ENCODE measurements at regions not wholly inside any gene's neighbourhood (a gene's known extent, or its start where the extent isn't known, plus 50 kb on each side); places are given as distances from the start of the nearest gene placed in this dataset.
"Not testable (repeated sequence)": the region's sequence is repeated elsewhere in the genome, so short reads cannot be mapped to it uniquely, and the experiment has no call there.

DNA sequence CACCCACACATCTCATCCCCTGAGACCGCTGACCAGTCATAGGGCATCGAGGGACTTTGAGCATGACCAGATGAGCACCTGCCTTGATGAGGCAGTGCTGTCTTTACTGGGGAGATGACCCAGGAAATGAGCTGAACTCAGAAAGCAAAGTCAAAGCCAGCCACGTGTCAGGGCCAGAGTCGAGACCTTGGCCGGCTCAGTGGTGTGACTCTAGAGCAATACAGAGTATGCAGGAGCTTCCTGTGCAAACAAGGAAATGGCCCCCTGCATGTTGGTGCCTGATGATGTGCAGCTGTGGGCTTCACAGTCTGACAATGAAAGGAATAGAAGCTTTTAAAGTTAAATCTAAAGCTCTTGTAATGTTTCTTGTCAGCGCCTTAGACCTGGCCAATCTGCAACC, 332.9 kb downstream of the PCNX1 start:
- no peak for DNase-seq (ENCODE audit: low read depth in 2 of 2)

DNA sequence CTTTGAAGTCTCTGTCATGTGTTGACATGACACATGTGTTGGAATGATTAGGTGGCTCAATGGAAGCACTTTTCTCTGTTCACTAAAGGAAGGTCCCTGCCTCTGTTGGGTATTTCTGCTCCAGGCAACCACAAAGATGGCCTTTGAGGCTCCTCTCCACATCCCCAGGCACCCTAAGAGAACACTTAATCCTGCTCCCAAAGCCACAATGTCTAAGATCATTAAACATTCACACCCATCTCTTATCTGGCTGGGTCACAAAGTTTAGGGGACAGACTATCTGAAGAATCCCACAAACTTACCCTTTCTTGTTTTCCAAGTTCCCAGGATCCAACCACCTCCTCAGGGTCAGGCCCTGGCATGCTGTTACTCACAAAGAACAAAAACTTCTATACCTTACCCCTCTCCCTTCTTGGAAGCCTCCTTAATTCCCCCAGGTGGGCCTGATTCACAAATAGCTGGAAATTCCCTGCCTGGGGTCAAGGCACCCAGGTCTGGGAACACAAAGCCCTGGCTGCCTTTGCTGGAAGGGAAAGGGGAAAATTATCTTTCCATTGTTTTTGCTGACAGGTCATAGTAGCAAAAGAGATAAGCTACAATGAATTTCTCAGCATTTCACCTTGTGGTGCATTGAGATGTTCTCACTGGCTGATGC, 333.7 kb downstream of the PCNX1 start:
- no peak for DNase-seq (ENCODE audit: low read depth in 2 of 2)

DNA sequence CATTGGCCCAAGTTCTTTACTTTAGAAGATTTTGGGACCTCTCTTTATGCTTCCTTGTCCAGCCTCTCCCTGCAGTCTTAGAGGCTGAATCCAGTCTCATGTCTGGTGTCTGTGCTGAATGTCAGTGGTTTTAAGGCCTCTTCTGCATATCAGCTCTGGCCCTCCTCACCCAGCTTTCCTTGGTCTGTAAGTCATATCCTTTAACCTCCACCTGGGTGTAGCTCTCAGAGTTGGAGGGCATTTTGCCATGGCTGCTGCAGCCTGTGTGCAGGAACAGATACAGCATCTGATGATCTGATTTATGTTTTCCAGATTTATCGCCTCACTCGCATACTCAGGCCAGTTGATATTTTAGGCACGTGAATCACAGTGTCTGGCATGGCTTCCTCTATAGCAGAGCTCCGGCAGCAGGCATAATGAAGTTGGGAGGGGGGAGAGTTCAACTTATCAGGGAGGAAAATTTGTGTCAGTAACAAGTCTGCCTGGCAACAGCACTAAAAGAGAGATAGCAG, 335.0 kb downstream of the PCNX1 start:
- no peak for DNase-seq (ENCODE audit: low read depth in 2 of 2)

DNA sequence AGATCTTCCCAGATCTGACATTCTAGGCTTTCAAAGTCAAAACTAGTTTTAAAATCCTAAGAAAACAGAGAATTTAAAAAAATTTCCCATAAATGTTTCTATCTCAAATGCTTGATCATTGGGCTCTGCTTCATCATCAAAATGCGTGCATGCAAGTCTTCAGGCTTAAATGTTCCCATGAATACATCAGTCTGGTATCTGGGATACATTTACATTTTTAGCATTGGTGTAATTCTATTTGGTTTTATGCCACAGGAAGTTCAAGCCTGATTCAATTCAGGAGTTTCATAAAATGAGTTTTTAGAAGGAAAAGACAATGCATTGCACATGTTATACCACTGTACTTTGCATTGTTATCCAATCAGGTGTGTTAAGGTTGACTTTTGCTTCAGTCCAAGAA, 336.4 kb downstream of the PCNX1 start:
- no peak for DNase-seq (ENCODE audit: low read depth in 2 of 2)

DNA sequence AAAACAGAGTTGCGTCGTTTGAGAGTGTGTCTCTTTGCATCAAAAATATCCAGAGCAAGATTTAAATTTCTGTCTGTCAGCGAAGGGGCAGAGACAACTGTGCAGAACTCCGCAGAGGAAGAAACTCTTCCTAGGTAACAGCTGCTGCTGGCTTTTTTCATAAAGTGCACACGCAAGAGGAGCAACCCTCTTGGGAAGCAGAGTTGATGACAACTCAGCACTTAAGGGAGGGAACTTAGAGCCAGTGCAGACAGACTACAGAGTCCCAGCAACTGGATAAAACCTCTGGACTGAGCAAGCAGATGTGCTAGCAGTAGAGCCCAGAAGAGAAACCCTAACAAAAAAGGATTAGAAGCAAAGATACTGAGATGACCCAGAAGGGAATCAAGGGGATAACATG, 337.1 kb downstream of the PCNX1 start:
- DNase-seq (ENCODE audit: low read depth in 2 of 2) = no peak

DNA sequence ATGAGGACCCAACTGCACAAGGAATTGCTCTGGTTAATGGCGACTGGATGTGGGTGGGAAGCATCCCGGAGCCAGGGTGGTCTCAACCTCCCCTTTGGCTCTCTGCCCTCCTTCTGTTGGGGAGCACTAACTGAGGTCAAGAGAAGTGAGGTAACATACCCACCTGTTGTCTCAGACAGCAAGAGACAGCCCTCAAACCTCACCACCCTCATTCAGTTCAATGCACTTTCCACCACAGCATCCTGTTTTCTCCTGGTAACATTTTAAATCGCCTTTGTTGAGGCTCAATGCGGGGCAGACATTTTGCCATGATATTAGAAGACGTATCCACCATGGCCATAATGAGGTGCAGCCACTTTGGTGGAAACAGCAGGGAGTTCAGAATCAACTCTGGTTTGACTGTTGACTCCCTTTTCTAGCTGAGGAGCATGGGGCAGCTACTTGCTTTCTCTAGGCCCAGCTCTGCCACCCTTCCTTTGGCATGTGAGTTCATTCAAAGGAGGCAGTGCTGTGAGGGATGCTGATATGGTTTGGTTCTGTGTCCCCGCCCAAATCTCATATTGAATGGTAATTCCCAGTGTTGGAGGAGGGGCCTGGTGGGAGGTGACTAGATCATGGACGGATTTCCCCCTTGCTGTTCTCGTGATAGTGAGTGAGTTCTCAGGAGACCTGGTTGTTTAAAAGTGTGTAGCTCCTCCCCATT, 338.6 kb downstream of the PCNX1 start:
- no peak for DNase-seq (ENCODE audit: low read depth in 2 of 2)

DNA sequence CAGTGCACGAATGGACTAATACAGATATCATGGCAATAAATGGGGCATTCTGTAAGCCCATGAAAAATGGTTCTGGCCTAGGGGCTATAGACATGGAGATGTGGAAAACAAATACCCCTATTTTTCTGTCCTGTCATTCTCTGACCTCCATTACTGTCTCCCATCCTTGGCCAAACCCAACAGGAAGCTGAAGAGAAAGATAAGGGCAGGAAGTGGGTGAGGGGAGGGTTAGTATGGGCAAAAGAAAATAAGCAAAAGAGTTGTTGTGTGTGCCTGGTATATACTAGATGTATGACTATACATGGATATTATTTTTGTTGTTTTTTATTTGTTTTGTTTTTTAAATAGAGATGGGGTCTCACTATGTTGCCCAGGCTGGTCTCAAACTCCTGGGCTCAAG, 339.3 kb downstream of the PCNX1 start:
- DNase-seq (ENCODE audit: low read depth in 2 of 2) = no peak

DNA sequence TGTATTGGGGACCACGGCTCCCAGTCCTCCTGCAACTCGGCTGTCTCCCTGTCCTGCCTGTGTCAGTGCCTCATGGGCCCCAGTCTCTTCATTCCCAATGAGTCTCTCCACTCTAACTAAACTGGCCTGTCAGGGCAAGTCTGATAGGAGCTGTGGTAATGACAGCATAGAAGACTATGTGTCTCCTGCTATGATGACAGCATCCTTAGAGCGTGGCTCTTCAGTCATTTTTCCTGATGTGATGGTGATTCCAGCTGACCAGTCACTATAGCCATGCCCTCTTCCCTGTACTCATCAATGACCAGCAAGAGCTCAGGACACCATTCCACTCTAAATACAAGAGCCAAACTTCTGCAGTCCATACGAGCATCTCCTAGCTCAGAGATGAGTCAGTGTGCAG, 339.8 kb downstream of the PCNX1 start:
- DNase-seq (ENCODE audit: low read depth in 2 of 2) = no peak

DNA sequence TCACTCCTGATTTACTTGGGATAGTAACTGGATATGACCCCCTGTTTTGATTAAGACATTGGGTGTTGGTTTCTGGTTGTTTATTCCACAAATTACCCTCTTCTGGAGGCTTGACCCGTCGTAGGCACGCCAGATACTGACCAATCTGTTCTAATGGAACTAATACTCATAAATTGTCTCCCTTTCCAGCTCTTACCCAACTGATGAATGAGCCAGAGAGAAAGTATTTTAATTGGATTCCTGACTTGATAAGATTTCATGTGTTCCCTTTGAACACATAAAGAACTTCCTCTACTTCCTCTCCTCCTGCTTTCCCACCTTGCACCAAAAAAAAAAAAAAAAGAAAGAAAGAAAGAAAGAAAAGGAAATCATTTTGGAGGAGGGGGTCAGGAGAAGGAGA, 340.9 kb downstream of the PCNX1 start:
- no peak for DNase-seq (ENCODE audit: low read depth in 2 of 2)

DNA sequence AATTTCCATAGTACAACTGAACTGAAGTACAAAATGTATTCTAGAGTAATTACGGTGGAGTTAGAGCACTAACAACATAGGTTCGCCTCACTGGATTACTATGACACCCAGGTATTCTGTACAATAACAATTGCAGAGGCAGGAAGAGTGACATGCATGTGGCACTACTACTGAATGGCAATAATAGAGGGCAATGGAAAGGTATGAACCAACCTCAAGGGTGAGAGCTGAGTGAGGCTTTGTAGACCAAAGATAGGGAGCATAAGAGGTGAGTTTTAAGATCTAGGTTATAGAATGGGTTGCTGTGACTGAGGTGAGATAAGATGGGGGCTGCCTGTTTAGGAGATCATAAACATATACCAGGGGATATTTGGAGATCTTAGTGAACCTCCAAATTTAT, 343.1 kb downstream of the PCNX1 start:
- no peak for DNase-seq (ENCODE audit: low read depth in 2 of 2)

DNA sequence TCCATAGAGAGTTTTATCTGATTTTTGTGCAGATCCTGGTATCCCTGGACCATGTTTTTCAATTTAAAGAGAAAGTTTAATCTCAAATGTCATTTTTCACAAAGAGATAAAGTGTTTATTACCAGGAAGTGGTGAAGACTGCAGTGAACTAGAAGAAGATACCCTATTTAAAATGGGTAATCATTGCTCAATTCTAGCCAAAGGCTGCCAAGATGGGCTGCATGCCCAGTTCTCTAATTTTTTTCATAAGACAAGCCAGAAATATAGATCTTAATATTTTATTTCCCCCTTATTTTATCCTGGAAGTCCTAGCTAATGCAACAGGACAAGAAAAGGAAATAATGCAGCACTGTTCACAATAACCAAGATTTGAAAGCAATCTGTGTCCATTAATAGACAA, 343.5 kb downstream of the PCNX1 start:
- DNase-seq (ENCODE audit: low read depth in 2 of 2) = no peak

DNA sequence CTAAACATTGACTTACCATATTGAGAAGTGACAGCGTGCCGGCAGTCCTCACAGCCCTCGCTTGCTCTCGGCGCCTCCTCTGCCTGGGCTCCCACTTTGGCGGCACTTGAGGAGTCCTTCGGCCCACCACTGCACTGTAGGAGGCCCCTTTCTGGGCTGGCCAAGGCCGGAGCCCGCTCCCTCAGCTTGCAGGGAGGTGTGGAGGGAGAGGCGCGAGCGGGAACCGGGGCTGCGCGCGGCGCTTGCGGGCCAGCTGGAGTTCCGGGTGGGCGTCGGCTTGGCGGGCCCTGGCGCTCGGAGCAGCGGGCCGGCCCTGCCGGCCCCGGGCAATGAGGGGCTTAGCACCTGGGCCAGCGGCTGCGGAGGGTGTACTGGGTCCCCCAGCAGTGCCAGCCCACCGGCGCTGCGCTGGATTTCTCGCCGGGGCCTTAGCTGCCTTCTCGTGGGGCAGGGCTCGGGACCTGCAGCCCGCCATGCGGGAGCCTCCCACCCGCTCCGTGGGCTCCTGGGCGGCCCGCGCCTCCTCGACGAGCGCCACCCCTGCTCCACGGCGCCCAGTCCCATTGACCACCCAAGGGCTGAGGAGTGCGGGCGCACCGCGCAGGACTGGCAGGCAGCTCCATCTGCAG, 346.9 kb downstream of the PCNX1 start:
- not testable (repeated sequence) for DNase-seq (ENCODE audit: low read depth in 2 of 2)

DNA sequence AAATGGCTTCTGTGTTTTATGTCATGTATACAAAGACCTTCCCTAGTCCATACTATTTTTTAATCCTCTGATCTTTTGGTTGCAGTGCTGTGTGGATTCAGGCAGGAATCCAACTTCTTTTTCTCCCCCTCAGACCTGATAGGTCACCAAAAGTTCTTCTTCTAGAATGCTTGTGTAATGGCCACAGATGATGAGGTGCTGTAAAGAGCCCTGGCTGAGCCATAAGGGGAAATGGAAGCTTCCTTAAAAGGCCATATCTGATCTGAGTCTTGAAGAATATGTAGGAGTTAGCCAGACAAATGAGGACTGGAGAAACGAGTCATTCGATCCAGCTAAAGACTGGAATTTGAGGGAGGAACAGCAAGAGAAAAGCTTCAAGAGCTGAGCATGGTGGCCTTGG, 353.9 kb downstream of the PCNX1 start:
- no peak for DNase-seq (ENCODE audit: low read depth in 2 of 2)

DNA sequence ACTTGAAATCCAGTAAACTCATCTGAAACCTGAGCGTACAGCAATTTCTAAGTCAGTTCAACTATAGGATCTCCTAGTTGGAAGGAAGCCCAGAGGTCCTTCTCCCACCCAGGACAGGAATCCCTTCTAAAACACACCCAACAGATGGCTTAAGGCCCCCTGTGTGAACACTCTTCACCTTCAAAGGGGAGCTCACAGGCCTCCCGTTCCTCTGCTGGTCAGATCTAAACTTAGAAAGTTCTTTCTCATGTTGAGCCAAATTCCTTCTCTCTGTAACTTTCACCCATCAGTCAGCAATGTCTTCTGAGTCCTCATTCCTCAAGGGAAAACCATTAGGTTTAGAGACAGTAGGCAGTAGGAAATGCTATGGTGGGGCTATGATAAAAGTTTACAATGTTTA, 355.2 kb downstream of the PCNX1 start:
- DNase-seq (ENCODE audit: low read depth in 2 of 2) = no peak

DNA sequence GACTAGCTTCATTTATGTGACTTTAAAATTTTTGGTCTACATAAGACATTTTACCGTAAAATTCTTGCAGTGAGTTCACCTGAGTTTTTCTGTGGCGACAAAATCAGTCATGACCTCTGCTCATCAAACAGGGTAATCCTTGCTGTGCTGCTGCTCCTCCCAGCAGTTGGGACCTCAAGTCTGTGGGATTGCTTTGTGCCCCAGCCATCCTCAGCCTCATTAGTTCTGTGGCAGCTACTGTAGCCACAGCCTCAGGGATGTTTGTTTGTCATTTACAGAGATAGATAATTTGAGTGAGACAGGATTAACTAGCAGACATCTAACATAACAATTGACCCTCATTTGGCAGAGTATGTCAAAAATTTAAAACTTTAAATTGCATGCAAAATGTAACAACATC, 357.0 kb downstream of the PCNX1 start:
- DNase-seq (ENCODE audit: low read depth in 2 of 2) = no peak

DNA sequence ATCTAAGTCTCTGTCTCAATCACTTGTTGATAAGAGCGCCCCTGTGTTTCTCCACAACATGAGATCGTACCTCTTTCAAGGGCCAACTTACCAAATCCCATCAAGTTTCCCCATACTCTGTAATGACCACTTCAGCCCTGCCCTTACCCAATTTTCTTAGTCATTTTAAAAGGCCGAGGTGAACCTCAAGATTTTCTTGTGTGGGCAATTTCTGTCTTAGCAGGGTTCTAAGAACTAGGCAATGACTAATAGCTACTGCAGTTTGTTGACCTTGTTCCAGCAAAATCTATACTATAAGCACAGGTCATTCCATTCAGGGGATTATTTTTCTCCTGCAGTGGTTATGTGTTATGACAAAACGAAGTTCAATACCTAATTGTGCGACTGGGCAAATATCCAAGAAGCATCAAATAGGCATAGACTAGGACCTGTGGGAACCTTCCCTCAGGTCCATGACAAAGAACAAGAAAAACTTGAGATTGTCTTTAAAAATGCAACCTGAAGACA, 359.8 kb downstream of the PCNX1 start:
- DNase-seq (ENCODE audit: low read depth in 2 of 2) = peak in 1 of 2 donors; percentile 15

DNA sequence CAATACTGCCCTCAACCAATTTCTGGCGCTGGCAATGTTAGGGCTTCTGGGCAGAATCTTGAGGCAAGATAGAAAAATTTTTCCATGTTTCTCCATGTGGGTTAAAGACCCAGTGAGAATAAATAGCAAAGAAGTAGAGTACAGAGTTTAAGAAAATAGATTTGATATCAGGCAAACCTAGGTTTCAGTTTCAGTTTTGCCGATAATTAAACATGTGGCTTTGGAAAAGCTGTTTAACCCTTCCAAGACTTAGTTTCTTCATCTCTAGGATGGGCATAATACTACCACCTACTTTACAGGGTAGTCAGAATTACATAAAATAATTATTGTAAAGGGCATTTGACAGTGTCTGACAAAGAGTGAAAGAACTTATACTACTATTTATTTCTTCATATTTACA, 360.4 kb downstream of the PCNX1 start:
- DNase-seq (ENCODE audit: low read depth in 2 of 2) = no peak

DNA sequence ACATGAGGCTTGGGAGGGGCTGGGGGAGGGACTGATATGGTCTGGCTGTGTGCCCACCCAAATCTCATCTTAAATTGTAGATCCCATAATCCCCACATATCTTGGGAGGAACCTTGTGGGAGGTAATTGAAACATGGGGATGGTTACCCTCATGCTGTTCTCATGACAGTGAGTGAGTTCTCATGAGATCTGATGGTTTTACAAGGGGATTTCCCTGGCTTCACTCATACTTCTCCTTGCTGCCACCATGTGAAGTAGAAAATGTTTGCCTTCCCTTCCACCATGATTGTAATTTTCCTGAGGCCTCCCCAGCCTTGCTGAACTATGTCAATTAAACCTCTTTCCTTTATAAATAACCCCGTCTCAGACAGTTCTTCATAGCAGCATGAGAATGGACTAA, 362.9 kb downstream of the PCNX1 start:
- no peak for DNase-seq (ENCODE audit: low read depth in 2 of 2)

DNA sequence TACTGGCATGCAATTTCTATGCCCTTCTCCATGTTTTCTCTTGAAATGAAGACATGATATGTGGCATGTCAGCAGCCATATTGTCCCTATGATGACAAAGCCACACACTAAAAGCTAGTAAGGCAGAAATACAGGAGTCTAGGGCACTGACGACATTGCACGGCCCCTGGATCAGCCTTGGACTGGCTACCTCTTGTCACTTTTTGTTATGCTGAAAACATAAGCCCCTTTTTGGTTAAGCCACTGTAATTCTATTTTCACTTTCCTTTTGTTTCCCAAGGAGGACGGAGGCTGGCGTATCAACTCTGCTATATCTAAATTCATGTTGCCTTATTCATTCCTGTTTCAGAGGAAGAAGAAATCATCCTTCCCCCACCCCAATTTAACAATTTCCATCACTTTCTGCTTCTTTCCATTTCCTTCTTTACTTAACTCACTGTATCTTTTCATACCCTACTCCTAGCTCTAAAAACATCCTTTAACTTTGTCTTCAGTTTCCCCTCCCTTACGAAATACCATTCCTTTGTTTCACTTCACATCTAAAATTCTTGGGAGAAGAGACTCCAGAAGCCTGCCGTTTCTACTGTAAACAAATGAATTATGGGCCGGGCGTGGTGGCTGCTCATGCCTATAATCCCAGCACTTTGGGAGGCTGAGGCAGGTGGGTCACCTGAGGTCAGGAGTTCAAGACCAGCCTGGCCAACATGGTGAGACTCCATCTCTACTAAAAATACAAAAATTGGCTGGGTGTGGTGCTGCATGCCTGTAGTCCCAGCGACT, 364.1 kb downstream of the PCNX1 start:
- DNase-seq (ENCODE audit: low read depth in 2 of 2) = no peak

DNA sequence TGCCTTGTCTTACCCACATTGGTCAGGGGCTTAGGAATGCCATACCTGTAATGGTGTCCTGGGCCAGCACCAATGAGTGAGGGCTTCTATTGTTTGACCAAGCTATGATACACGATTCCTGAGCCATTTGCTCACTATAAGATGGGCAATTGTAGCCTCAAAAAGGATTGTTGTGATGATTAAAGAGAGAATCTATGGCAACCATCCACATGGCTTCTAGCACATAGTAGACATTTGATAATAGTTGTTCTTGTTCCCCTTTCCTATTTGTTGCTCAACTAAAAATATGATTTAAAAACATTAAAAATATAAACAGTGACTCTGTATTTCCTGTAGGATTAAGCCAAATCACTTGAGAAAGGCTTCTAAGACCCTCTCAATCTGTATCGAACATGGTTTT, 366.1 kb downstream of the PCNX1 start:
- DNase-seq (ENCODE audit: low read depth in 2 of 2) = no peak

DNA sequence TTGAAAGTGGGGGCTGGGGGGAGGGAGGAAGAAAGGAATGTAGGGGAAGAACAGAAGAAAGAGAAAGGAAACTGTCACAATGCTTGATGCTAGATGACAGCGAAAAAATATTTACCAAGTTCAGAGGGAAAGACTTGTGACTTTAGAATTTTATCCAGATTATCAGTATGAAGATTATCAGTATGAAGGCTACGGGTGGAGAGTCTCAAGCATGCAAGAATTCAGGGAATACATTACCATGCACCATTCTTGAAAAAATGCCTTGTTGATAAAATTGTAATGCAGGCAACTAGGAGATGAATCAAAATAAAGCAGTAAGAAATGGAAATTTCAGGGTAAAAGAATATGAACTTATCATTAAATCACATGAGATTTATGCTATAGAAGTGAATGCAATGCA, 376.8 kb downstream of the PCNX1 start:
- DNase-seq (ENCODE audit: low read depth in 2 of 2) = no peak

DNA sequence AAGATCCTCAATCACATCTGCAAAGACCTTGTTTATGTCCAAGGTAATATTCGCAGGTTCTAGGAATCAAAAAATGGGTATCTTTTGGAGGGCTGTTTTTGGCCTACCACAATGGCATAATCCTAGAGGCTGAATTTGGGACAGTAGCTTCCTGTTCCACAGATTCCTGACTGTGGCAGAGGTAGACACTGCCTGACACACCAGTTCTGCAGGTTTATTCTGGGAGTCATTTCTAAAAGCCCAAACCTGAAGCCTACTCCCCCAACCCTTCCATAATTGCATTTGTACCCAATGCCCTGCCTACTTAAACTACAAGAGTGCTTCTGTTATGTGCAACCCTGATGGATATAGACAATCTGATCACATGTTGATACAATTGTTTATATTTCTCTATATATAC, 378.9 kb downstream of the PCNX1 start:
- no peak for DNase-seq (ENCODE audit: low read depth in 2 of 2)

Measured in stimulated activated CD4-positive, alpha-beta T cell treated with anti-CD3 and anti-CD28 coated beads, Interleukin-4, amount 100 ng/mL, for 48 hours (primary cell).